MM.1S (cell line): ENCODE measurements at regions not wholly inside any gene's neighbourhood (a gene's known extent, or its start where the extent isn't known, plus 50 kb on each side); places are given as distances from the start of the nearest gene placed in this dataset.

ENCODE experiments used
- DNase-seq: peaks from one replicate; pipeline ENCODE4 v3.0.0-alpha.2; 2015
- H2AFZ ChIP-seq: fragments of 300-600 bp; sonication (generic); 2 replicates; pipeline ENCODE4 v1.6.0; 2016; ENCODE audit warnings: antibody characterized with exemption, low read length
- H3F3A ChIP-seq: fragments of 300-600 bp; sonication (generic); 2 replicates; pipeline ENCODE4 v1.6.1; 2016; ENCODE audit warnings: mild to moderate bottlenecking, antibody characterized with exemption, low read length, moderate library complexity, mixed read lengths; ENCODE audit not compliant: insufficient read depth
- H3K27ac ChIP-seq: fragments of 300-600 bp; sonication (generic); 2 replicates; pipeline ENCODE4 v1.5.1; 2016; ENCODE audit warnings: mild to moderate bottlenecking, low read length
- H3K27me3 ChIP-seq: fragments of 300-600 bp; sonication (generic); replicated peaks from 2 replicates; pipeline ENCODE4 v1.6.0; 2016; ENCODE audit warnings: low read length; ENCODE audit not compliant: insufficient read depth
- H3K36me3 ChIP-seq: fragments of 300-600 bp; sonication (generic); replicated peaks from 2 replicates; pipeline ENCODE4 v1.6.1; 2016; ENCODE audit warnings: mild to moderate bottlenecking, low read length, mixed read lengths; ENCODE audit not compliant: insufficient read depth
- H3K4me1 ChIP-seq: fragments of 300-600 bp; sonication (generic); 2 replicates; pipeline ENCODE4 v1.6.1; 2016; ENCODE audit warnings: low read length, mixed read lengths
- H3K4me2 ChIP-seq: fragments of 300-600 bp; sonication (generic); 2 replicates; pipeline ENCODE4 v1.6.0; 2016; ENCODE audit warnings: low read depth, low read length
- H3K4me3 ChIP-seq: fragments of 300-600 bp; sonication (generic); 2 replicates; pipeline ENCODE4 v1.5.1; 2016; ENCODE audit warnings: low read length, mixed read lengths
- H3K79me2 ChIP-seq: fragments of 300-600 bp; sonication (generic); 2 replicates; pipeline ENCODE4 v1.6.1; 2016; ENCODE audit warnings: mixed run types, low read length, mixed read lengths
- H3K9ac ChIP-seq: fragments of 300-600 bp; sonication (generic); 2 replicates; pipeline ENCODE4 v1.6.1; 2016; ENCODE audit warnings: low read length, mixed read lengths
- H3K9me2 ChIP-seq: fragments of 300-600 bp; sonication (generic); replicated peaks from 2 replicates; pipeline ENCODE4 v1.6.1; 2016; ENCODE audit warnings: mild to moderate bottlenecking, low read length, mixed read lengths; ENCODE audit not compliant: insufficient read depth
- H3K9me3 ChIP-seq: fragments of 300-600 bp; sonication (generic); replicated peaks from 2 replicates; pipeline ENCODE4 v1.6.1; 2016; ENCODE audit warnings: mild to moderate bottlenecking, low read length, mixed read lengths; ENCODE audit not compliant: insufficient read depth
- H4K20me1 ChIP-seq: fragments of 300-600 bp; sonication (generic); 2 replicates; pipeline ENCODE4 v1.6.1; 2016; ENCODE audit warnings: mild to moderate bottlenecking, low read length, moderate library complexity, mixed read lengths; ENCODE audit not compliant: insufficient read depth
- EZH2 ChIP-seq: fragments of 300-600 bp; sonication (generic); optimal IDR thresholded peaks from 2 replicates; pipeline ENCODE3; 2017; ENCODE audit warnings: low read depth, mild to moderate bottlenecking, antibody characterized with exemption, low read length, mixed read lengths
- EZH2phosphoT487 ChIP-seq: fragments of 300-600 bp; sonication (generic); IDR thresholded peaks from 2 replicates; pipeline ENCODE4 v1.6.1; 2018; ENCODE audit warnings: antibody characterized with exemption, low read length
- TF ChIP-seq, protein P1 (sequence below): fragments of 300-600 bp; sonication (generic); IDR thresholded peaks from 2 replicates; pipeline ENCODE4 v1.5.1; 2016; ENCODE audit warnings: antibody characterized with exemption, low read length, mixed read lengths

DNA sequence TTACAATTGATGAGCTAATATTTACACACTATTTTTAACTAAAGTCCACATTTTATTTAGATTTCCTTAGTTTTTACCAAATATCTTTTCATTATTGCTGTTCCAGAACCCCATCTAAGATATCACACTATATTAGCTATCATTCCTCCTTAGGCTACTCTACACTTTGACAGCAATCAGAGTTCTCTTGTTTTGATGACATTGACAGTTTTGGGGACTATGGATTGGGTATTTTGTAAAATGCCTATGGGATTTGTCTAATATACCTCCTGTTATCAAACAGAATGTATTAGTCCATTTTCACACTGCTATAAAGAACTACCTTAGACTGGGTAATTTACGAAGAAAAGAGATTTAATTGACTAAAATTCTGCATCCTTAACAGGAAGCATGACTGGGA, 489.1 kb downstream of the FOXG1 start:
- Histone ChIP-seq H3K9me2 (no peaks in the 10 kb centered on the region), H3K27ac (no peak overlapping the region), H3F3A (no peaks in the 10 kb centered on the region), H4K20me1 (no peaks in the 10 kb centered on the region), H3K36me3 (no peaks in the 10 kb centered on the region), H2AFZ (no peak overlapping the region), H3K4me2 (no peak overlapping the region), H3K9ac (no peak overlapping the region), H3K4me3 (no peak overlapping the region), H3K27me3 (no peaks in the 10 kb centered on the region), H3K4me1 (no peaks in the 10 kb centered on the region), H3K9me3 (no peaks in the 10 kb centered on the region), H3K79me2 (no peaks in the 10 kb centered on the region)
- DNase-seq = no peak
- TF ChIP-seq EZH2phosphoT487 (no peak), EZH2 (no peak)
- TF ChIP-seq, protein P1, sequence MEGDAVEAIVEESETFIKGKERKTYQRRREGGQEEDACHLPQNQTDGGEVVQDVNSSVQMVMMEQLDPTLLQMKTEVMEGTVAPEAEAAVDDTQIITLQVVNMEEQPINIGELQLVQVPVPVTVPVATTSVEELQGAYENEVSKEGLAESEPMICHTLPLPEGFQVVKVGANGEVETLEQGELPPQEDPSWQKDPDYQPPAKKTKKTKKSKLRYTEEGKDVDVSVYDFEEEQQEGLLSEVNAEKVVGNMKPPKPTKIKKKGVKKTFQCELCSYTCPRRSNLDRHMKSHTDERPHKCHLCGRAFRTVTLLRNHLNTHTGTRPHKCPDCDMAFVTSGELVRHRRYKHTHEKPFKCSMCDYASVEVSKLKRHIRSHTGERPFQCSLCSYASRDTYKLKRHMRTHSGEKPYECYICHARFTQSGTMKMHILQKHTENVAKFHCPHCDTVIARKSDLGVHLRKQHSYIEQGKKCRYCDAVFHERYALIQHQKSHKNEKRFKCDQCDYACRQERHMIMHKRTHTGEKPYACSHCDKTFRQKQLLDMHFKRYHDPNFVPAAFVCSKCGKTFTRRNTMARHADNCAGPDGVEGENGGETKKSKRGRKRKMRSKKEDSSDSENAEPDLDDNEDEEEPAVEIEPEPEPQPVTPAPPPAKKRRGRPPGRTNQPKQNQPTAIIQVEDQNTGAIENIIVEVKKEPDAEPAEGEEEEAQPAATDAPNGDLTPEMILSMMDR = no peak

DNA sequence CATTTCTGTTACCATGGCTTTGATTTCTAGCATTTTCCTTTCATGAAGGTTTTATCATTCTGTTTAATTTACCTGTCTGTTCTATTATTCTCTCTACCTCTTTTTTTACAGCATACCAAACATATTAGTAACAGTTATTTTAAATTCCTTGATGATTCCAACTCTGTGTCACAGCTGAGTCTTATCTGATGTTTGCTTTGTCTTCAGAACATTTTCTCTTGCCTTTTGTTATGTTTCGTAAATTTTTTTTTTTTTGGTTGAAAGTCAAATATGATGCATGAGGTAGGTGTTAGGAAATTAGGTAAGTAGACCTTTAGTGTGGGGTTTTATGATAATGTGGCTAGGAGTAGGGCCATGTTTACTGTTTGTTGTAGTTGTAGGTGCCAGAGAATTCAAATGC, 496.4 kb downstream of the FOXG1 start:
- H3K36me3 ChIP-seq = no peaks in the 10 kb centered on the region
- no peak for TF ChIP-seq EZH2phosphoT487
- TF ChIP-seq, protein P1 = no peak
- no peak for TF ChIP-seq EZH2
- H3K4me1 ChIP-seq = no peaks in the 10 kb centered on the region
- no peaks in the 10 kb centered on the region for H4K20me1 ChIP-seq
- DNase-seq = no peak
- H3K9ac ChIP-seq = no peak overlapping the region
- H3K27ac ChIP-seq = no peak overlapping the region
- no peaks in the 10 kb centered on the region for H3K9me2 ChIP-seq
- no peaks in the 10 kb centered on the region for H3K9me3 ChIP-seq
- no peaks in the 10 kb centered on the region for H3K27me3 ChIP-seq
- H3K79me2 ChIP-seq = no peaks in the 10 kb centered on the region
- no peaks in the 10 kb centered on the region for H3F3A ChIP-seq
- no peak overlapping the region for H2AFZ ChIP-seq
- no peak overlapping the region for H3K4me2 ChIP-seq
- H3K4me3 ChIP-seq = no peak overlapping the region

DNA sequence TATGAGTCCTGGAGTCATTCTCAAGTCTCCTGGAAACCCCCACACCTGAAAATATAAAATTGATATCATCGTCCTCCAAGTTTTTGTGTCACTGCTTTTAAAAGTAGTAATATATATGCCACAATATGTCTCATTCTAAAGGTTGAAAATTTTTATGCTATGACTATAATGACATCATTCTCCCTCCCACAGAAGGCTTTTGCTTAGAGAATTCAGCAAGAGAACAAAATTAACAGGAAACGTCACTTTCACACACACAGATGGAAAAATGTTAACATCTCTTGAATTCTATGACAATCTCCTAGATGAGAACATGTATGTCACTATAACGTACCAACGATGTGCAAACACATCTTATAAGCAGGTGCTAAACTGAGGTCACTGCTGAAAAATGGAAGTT, 498.3 kb downstream of the FOXG1 start:
- no peaks in the 10 kb centered on the region for H3K9me2 ChIP-seq
- H3K4me3 ChIP-seq = no peak overlapping the region
- H2AFZ ChIP-seq = no peak overlapping the region
- H3K4me2 ChIP-seq = no peak overlapping the region
- TF ChIP-seq, protein P1 = no peak
- no peak for TF ChIP-seq EZH2phosphoT487
- no peak for TF ChIP-seq EZH2
- no peaks in the 10 kb centered on the region for H4K20me1 ChIP-seq
- H3K36me3 ChIP-seq = no peaks in the 10 kb centered on the region
- H3K27ac ChIP-seq = no peak overlapping the region
- no peak overlapping the region for H3K9ac ChIP-seq
- H3F3A ChIP-seq = no peaks in the 10 kb centered on the region
- H3K9me3 ChIP-seq = no peaks in the 10 kb centered on the region
- no peaks in the 10 kb centered on the region for H3K79me2 ChIP-seq
- no peaks in the 10 kb centered on the region for H3K4me1 ChIP-seq
- no peak for DNase-seq
- H3K27me3 ChIP-seq = no peaks in the 10 kb centered on the region
